Panc1 (cell line): ENCODE measurements at regions not wholly inside any gene's neighbourhood (a gene's known extent, or its start where the extent isn't known, plus 50 kb on each side); places are given as distances from the start of the nearest gene placed in this dataset.

ENCODE experiments used
- ATAC-seq: fragments of 200-7000 bp; cut with Tn5 transposase; 2 replicates; pipeline ENCODE4 v1.9.1; 2020; ENCODE audit warnings: mild to moderate bottlenecking, moderate library complexity
- BruUV-seq: library from RNA; stranded (reverse); fragments of 400-500 nt; replicated peaks from 2 replicates; lab custom pipeline; 2021; lab: Mats Ljungman, UMichigan
- CTCF ChIA-PET: fragments of 300-600 bp; sonication (Branson Sonifier 250); formaldehyde crosslinking; loops from one replicate; lab custom pipeline; 2022; ENCODE audit warnings: antibody characterized with exemption; lab: Charles Lee
- POLR2A ChIA-PET: fragments of 300-600 bp; sonication (Branson Sonifier 250); formaldehyde crosslinking; loops from one replicate; lab custom pipeline; 2022; ENCODE audit warnings: antibody characterized with exemption; lab: Charles Lee
- DNase-seq: peaks from one replicate; pipeline ENCODE4 v3.0.0-alpha.2; 2010; ENCODE audit warnings: low read depth, low spot score
- H3K27ac ChIP-seq: 2 replicates; pipeline ENCODE4 v1.5.1; 2011; ENCODE audit warnings: mild to moderate bottlenecking, low read length, inconsistent platforms
- H3K27me3 ChIP-seq: fragments of 200-500 bp; sonication (Bioruptor generic); 2 replicates; pipeline ENCODE4 v1.6.0; 2014; ENCODE audit warnings: low read length, inconsistent platforms; ENCODE audit not compliant: control insufficient read depth, insufficient read depth
- H3K36me3 ChIP-seq: fragments of 200-500 bp; sonication (Bioruptor generic); 2 replicates; pipeline ENCODE4 v1.5.1; 2014; ENCODE audit warnings: inconsistent platforms, mild to moderate bottlenecking, low read length, moderate library complexity; ENCODE audit not compliant: control insufficient read depth, insufficient read depth
- H3K4me1 ChIP-seq: 2 replicates; pipeline ENCODE4 v1.5.1; 2011; ENCODE audit warnings: inconsistent platforms, mild to moderate bottlenecking, low read length, moderate library complexity; ENCODE audit not compliant: control insufficient read depth, insufficient read depth
- H3K4me3 ChIP-seq, 2 experiments: 2 replicates each; pipeline ENCODE4 v1.5.1; 2011 to 2012; ENCODE audit warnings: low read depth in 2 of 2, low read length in 2 of 2, mild to moderate bottlenecking in 2 of 2, inconsistent platforms in 1 of 2, moderate library complexity in 1 of 2
- H3K9me3 ChIP-seq: fragments of 200-500 bp; sonication (Bioruptor generic); 2 replicates; pipeline ENCODE4 v1.5.1; 2014; ENCODE audit warnings: low read depth, mild to moderate bottlenecking, inconsistent platforms, low read length, moderate library complexity; ENCODE audit not compliant: control insufficient read depth, insufficient read depth
- CTCF ChIP-seq: fragments of 450-650 bp; IDR thresholded peaks from 2 replicates; pipeline ENCODE4 v1.5.1; 2017; ENCODE audit warnings: mild to moderate bottlenecking
- POLR2AphosphoS5 ChIP-seq: IDR thresholded peaks from 2 replicates; pipeline ENCODE4 v1.6.1; 2012; ENCODE audit warnings: mild to moderate bottlenecking, low read depth, low read length, moderate library complexity
- REST ChIP-seq, 2 experiments: IDR thresholded peaks; 2 replicates each; pipeline ENCODE4 v1.6.1; 2011 to 2012; ENCODE audit warnings: low read depth in 2 of 2, control low read depth in 1 of 2, low read length in 1 of 2, mild to moderate bottlenecking in 1 of 2, moderate library complexity in 1 of 2; ENCODE audit not compliant: insufficient read depth in 1 of 2
- SIN3A ChIP-seq: IDR thresholded peaks from 2 replicates; pipeline ENCODE4 v1.6.1; 2012; ENCODE audit warnings: low read depth, mild to moderate bottlenecking, low read length, moderate library complexity, borderline replicate concordance; ENCODE audit not compliant: insufficient read depth
- TCF7L2 ChIP-seq: IDR thresholded peaks from 2 replicates; pipeline ENCODE4 v1.6.1; 2011; ENCODE audit warnings: mild to moderate bottlenecking, low read depth, low read length, inconsistent platforms
- in situ Hi-C: cut with HindIII; loops from 2 replicates; pipeline ENCODE4 v1.10.0; 2016; ENCODE audit warnings: low sequenced_read_pairs, low pct_unique_long_range_greater_than_20kb
- intact Hi-C: fragments of 100-400 bp; cut with micrococcal nuclease; formaldehyde crosslinking; loops from one replicate; pipeline ENCODE4 v1.10.0; 2022; ENCODE audit not compliant: unreplicated experiment

DNA sequence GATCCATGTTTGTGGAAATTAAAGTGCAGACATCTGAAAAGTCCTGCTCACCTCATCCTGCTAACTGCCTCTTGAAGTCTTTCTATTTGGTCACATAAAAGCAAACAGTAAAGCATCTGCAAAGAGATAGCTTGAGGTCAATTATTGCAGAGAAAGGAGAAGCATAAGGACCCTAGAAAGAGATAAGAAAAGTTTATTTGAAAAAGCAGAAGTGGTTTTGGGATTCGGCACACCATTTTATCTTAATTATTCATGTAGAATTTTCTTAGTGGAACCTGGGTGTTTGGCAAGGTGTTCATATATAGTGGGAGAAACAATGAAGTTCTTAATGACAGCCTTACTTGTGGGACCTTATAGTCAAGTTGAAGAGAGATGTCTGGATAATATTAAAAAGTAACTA lies 280.8 kb downstream of the CENPW start:
- no peak for TF ChIP-seq TCF7L2
- TF ChIP-seq CTCF = no peak
- BruUV-seq = no TSS peak
- H3K4me3 ChIP-seq = no peak overlapping the region
- ATAC-seq (no peak), DNase-seq (no peak)
- CTCF ChIA-PET = no interaction called here
- POLR2A ChIA-PET = no interaction called here
- no peaks in the 10 kb centered on the region for H3K27me3 ChIP-seq
- intact Hi-C loops = no loop called here
- H3K9me3 ChIP-seq = no peaks in the 10 kb centered on the region
- no peak overlapping the region for H3K27ac ChIP-seq
- H3K4me1 ChIP-seq = no peaks in the 10 kb centered on the region
- H3K36me3 ChIP-seq = no peaks in the 10 kb centered on the region
- in situ Hi-C loops = no loop called here

DNA sequence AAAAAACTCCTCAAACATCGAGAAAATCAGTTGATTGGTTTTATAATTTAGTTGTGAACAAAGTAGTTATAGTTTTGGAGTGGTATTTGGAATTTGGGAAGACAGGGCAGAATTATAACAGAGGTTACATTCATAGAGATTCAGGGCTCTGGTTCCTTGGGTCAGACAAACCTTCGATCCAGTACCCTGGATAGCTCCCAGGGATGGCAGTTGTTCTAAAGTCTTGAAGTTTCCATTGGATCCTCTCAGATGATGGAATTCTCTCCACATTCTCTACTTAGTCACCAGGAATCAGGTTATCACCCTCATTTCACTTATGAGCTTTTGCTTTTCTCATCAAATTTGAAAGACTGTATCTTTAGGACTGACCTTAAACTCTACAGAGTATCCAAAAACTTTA lies 285.1 kb downstream of the CENPW start:
- DNase-seq (no peak), ATAC-seq (no peak)
- TF ChIP-seq REST (IDR thresholded peaks at IDR 0.05; ENCODE audit: insufficient read depth in 1 of 2, low read depth in 2 of 2, low read length in 1 of 2) (peak; percentile 68 to 78), SIN3A (no peak), POLR2AphosphoS5 (no peak), TCF7L2 (no peak), CTCF (no peak)
- Histone ChIP-seq H3K27ac (no peak overlapping the region), H3K9me3 (peaks cover 4% of the 10 kb centered on the region; the same call in 1 of the 2 replicates), H3K36me3 (no peaks in the 10 kb centered on the region), H3K27me3 (no peaks in the 10 kb centered on the region), H3K4me1 (no peaks in the 10 kb centered on the region), H3K4me3 (no peak overlapping the region)
- in situ Hi-C loops (no loop called here), intact Hi-C loops (no loop called here)
- CTCF ChIA-PET = no interaction called here
- POLR2A ChIA-PET = no interaction called here
- BruUV-seq = no TSS peak
